ENCODE measurements at regions not wholly inside any gene's neighbourhood (a gene's known extent, or its start where the extent isn't known, plus 50 kb on each side); places are given as distances from the start of the nearest gene placed in this dataset.

DNA sequence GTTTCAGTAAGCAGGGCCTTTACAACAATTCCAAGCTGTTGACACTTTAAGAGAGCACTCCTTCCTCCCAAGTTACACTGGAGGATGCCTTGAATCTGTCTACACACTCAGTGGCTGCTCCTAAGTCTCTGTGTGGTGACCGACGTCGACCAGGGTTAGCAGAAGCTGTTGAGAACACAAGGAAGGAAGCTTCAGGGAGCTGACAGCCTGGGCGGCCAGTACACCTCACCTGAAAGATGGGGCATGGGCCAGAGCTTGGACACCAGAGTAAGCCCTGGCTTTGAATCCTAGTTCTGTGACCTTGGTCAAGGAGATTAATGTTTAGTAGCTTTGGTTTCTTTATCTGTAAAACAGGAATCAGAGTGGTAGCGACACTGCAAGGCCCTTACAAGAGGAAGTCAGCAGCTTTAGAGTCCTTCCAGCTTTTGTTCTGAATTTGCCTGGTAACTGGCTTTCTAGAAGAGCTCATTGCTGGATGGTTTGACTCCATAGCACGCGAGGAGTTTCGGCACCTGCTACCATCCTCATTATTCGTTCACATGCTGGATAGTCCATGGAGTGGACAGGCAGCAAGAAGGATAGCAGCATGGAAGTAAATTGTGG lies 214.2 kb downstream of the FGF9 start:
- CTCF ChIA-PET = interaction anchor here (1.3 kb wide), 1 partner anchor 28 kb away, joined by 3 read pairs; no protein-coding TSS in a partner anchor
- Histone ChIP-seq H3K79me2 (ENCODE audit: insufficient read depth, low read length) (no peaks in the 10 kb centered on the region), H3K27ac (ENCODE audit: low read depth, low read length) (no peak overlapping the region), H3K9me3 (ENCODE audit: control insufficient read depth in 1 of 2, insufficient read depth in 1 of 2, low read depth in 1 of 2, low read length in 2 of 2) (no peaks in the 10 kb centered on the region), H4K20me1 (ENCODE audit: insufficient read depth) (no peaks in the 10 kb centered on the region), H3K36me3 (ENCODE audit: control insufficient read depth in 1 of 2, insufficient read depth in 2 of 2, low read length in 2 of 2) (no peaks in the 10 kb centered on the region), H3K4me1 (ENCODE audit: control insufficient read depth in 1 of 2, insufficient read depth in 2 of 2, low read length in 2 of 2) (no peaks in the 10 kb centered on the region), H3K9me2 (ENCODE audit: insufficient read depth) (no peaks in the 10 kb centered on the region), H3K27me3 (ENCODE audit: insufficient read depth, low read length) (0 out of 2 replicates have a peak, but pooled peaks cover 5% of the 10 kb centered on the region), H3K9ac (ENCODE audit: low read length) (no peak overlapping the region), H2AFZ (ENCODE audit: low read depth, low read length, poor library complexity, severe bottlenecking) (no peak overlapping the region), H3K4me2 (ENCODE audit: low read length) (no peak overlapping the region), H3K4me3 (replicated peaks in 1 of 2; ENCODE audit: low read depth in 1 of 2, low read length in 2 of 2) (no peak overlapping the region)
- intact Hi-C loops (cut with micrococcal nuclease) = no loop called here
- POLR2A ChIA-PET = no interaction called here
- RAD21 ChIA-PET (ENCODE audit: low non-redundant PET in 1 of 2, low total read pairs in 2 of 2, uncharacterized antibody in 2 of 2, unreplicated experiment in 2 of 2) = no interaction called here
- BruUV-seq (replicated peaks) = no TSS peak
- TF ChIP-seq CBX3 (IDR thresholded peaks at IDR 0.05; ENCODE audit: low read depth) (no peak), ELF1 (IDR thresholded peaks at IDR 0.05; ENCODE audit: borderline replicate concordance, low read depth) (no peak), POLR2A (IDR thresholded peaks at IDR 0.05; ENCODE audit: borderline replicate concordance, extremely low read depth, insufficient read depth, insufficient read length) (no peak), ZNF274 (IDR thresholded peaks at IDR 0.05; ENCODE audit: low read depth, low read length) (no peak), RAD21 (IDR thresholded peaks at IDR 0.05; ENCODE audit: low read depth) (no peak), ZFX (IDR thresholded peaks at IDR 0.05) (no peak), ATF3 (IDR thresholded peaks at IDR 0.05) (no peak), CTCF (IDR thresholded peaks at IDR 0.05 in 2 of 3, conservative IDR thresholded peaks at IDR 0.05 in 1 of 3; ENCODE audit: borderline replicate concordance in 1 of 3, insufficient read depth in 1 of 3, low read depth in 2 of 3, low read length in 2 of 3) (no peak)
- DNase-seq (ENCODE audit: low read depth, low spot score) (no peak), ATAC-seq (no peak)

All from HCT116 (cell line).